Activated CD8-positive, alpha-beta memory T cell treated with anti-CD3 and anti-CD28 coated beads for 48 hours (primary cell): ENCODE measurements at regions not wholly inside any gene's neighbourhood (a gene's known extent, or its start where the extent isn't known, plus 50 kb on each side); places are given as distances from the start of the nearest gene placed in this dataset.

Experiments used
- DNase-seq, 3 experiments: peaks; one replicate each; pipeline ENCODE4 v3.0.0-alpha.2; 2020; ENCODE audit warnings: low read depth in 2 of 3, low spot score in 2 of 3

- DNase-seq: no peak
Measured at GRCh38 chr13:91157273-91158016, 190.0 kb upstream of the MIR17HG start.

GRCh38 chr13:91158017-91158395 lies 189.5 kb upstream of the MIR17HG start:
- no peak for DNase-seq

GRCh38 chr13:91162180-91162579 lies 185.3 kb upstream of the MIR17HG start:
- DNase-seq: no peak

GRCh38 chr13:91162589-91162988 lies 184.9 kb upstream of the MIR17HG start:
- DNase-seq: no peak

GRCh38 chr13:91165758-91166157 lies 181.7 kb upstream of the MIR17HG start:
- no peak for DNase-seq

GRCh38 chr13:91166714-91167511 lies 180.6 kb upstream of the MIR17HG start:
- DNase-seq: no peak

- no peak for DNase-seq
Measured at GRCh38 chr13:91167706-91168385, 179.6 kb upstream of the MIR17HG start.

- DNase-seq: no peak
Measured at GRCh38 chr13:91168386-91168711, 179.1 kb upstream of the MIR17HG start.

- DNase-seq: no peak
Measured at GRCh38 chr13:91169321-91170050, 178.0 kb upstream of the MIR17HG start.

GRCh38 chr13:91172160-91172559 lies 175.3 kb upstream of the MIR17HG start:
- no peak for DNase-seq

GRCh38 chr13:91174886-91175501 lies 172.5 kb upstream of the MIR17HG start:
- DNase-seq: no peak

- DNase-seq: no peak
Measured at GRCh38 chr13:91178099-91178498, 169.4 kb upstream of the MIR17HG start.

GRCh38 chr13:91181892-91182291 lies 165.6 kb upstream of the MIR17HG start:
- DNase-seq: no peak

- DNase-seq: no peak
Measured at GRCh38 chr13:91184244-91184926, 163.1 kb upstream of the MIR17HG start.

- DNase-seq: no peak
Measured at GRCh38 chr13:91185294-91185863, 162.1 kb upstream of the MIR17HG start.

GRCh38 chr13:91187522-91187921 lies 160.0 kb upstream of the MIR17HG start:
- DNase-seq: no peak

- no peak for DNase-seq
Measured at GRCh38 chr13:91189506-91189905, 158.0 kb upstream of the MIR17HG start.

GRCh38 chr13:91193358-91193757 lies 154.1 kb upstream of the MIR17HG start:
- no peak for DNase-seq

GRCh38 chr13:91195789-91196188 lies 151.7 kb upstream of the MIR17HG start:
- no peak for DNase-seq

- DNase-seq: no peak
Measured at GRCh38 chr13:91196958-91197357, 150.5 kb upstream of the MIR17HG start.
